ENCODE measurements at regions not wholly inside any gene's neighbourhood (a gene's known extent, or its start where the extent isn't known, plus 50 kb on each side); places are given as distances from the start of the nearest gene placed in this dataset.

- DNase-seq: no peak
Measured at GRCh38 chr9:87290241-87291052, 207.2 kb upstream of the DAPK1 start.

- DNase-seq: no peak
Measured at GRCh38 chr9:87292449-87293191, 205.0 kb upstream of the DAPK1 start.

- DNase-seq: no peak
Measured at GRCh38 chr9:87294126-87294525, 203.5 kb upstream of the DAPK1 start.

DNA sequence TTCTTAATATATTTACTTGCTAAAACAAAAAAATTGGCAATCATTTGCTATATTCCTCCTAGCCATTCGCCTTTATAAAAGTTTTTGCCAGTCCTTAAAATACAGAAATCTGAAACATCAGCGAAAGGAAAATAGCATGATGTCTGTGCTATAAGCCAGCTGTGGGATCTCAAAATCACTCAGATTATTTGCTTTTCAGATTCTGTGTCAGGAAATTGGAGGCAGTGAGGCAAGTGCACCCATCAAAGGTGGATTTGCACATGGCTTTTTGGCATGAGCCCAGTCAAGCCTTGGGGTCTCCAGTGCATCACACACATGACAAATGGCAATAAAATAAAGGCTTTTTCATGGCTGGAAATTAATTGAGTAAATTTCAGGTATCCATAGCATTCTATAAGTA lies 196.8 kb upstream of the DAPK1 start:
- DNase-seq: no peak

GRCh38 chr9:87301371-87301770 lies 196.3 kb upstream of the DAPK1 start:
- DNase-seq: no peak

DNA sequence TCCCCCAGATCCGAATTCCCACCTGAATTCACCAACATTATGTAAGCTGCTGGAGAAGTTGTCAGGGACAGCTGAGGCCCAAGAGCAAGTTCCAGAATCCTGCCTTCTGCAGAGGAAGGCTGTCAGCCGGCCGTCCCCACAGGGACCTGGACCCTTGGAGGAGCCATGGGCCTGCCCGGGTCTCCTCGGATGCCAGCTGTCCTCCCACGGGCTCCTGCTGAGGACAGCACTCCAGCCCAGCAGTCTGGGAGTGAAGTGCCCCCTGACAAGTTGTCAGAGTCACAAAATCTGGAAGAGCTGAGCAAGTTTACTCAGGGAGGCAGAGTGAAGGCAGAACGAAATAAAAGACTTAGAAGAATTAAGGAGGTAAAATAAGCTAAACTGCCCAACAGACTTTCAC lies 192.5 kb upstream of the DAPK1 start:
- DNase-seq: no peak

DNA sequence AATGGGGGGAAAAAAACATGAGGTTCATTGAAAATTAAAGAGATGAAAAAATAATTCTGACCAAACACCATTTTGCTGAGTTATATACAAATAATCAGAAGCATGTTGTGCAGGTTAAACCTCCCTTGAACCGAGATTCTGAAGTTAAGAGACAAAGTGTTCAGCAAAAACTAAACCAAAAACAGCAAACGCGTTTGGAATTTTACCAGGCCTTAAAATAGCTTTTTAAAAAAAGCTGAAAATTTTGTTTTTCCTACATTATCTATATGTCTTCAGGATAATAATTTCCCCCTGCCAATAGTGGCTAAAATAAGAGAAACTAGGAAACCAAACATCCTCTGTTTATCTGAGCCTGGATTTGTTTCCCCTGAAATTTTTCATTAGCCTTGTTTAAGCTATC lies 191.7 kb upstream of the DAPK1 start:
- DNase-seq: no peak

DNA sequence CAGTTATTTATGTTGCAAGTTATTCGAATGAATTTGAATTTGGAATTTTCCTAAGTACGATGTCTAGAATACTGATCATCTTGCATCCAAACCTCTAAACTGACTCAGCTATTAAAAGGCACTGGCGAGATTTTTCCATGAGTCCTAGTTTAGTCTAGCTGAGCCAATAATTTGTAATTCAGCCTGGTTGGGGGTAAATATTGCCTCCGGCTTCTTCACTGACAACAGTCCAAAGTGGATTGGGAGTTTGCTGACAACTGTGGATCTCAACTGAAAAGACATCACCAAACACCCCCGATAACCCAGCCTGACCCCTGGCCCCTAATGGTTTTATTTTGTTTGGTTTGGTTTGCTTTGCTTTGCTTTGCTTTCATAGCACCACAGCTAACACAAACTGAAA lies 189.8 kb upstream of the DAPK1 start:
- no peak for DNase-seq

GRCh38 chr9:87309236-87309635 lies 188.4 kb upstream of the DAPK1 start:
- no peak for DNase-seq

DNA sequence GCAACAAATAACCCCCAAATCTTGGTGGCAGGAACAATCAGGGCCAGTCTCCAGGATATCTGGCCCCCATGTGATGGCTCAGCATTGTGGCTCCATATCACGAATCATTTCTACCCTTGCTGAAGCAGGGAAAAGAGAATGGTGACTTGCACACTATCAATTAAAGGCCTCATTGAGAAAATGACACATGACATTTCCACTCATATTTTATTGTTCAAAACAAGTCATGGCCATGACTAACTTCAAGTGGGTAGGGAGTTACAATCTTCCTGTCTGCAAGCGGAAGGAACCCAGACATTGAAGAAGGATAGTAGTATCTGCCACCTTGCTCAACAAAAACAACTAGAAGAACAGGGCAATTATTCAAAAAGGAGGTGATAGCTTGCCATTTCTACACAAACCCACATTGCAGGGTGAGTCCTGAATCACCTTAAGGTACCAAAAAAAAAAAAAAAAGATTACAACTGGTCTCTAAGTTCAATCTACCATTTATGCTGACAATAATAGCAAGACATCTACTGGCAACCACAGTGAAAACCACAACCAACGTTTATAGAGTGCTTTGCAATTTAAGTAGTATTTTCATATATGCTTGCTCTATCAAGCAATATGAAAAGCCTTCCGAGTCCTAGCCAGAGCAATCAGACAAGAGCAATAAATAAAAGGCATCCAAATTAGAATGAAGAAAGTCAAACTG lies 186.7 kb upstream of the DAPK1 start:
- DNase-seq: no peak

DNA sequence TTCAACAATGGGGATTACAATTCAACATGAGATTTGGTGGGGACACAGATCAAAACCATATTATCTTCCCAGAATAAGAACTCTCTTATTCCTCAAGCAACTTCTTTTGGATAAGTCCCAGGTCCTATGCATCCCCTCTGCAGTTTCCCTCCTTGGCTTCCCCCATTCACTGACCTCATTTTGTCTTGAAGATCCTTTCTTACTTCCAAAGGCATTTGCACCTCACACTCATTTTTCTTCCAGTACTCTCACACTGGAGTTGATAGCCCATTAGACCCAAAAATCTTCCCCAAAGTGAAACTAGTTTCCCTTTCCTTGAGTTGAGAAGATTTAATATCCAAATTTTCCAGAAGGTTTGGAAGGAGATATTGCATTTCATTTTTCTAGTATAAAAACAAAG lies 178.0 kb upstream of the DAPK1 start:
- no peak for DNase-seq

GRCh38 chr9:87320146-87320884 lies 177.4 kb upstream of the DAPK1 start:
- DNase-seq: no peak

- DNase-seq: no peak
Measured at GRCh38 chr9:87322840-87323635, 174.6 kb upstream of the DAPK1 start.

- no peak for DNase-seq
Measured at GRCh38 chr9:87323928-87324327, 173.7 kb upstream of the DAPK1 start.

- peak; percentile 28 for DNase-seq
Measured at GRCh38 chr9:87324613-87325194, 173.0 kb upstream of the DAPK1 start.

- no peak for DNase-seq
Measured at GRCh38 chr9:87327575-87328125, 170.0 kb upstream of the DAPK1 start.

- DNase-seq: no peak
Measured at GRCh38 chr9:87333802-87334201, 163.9 kb upstream of the DAPK1 start.

DNA sequence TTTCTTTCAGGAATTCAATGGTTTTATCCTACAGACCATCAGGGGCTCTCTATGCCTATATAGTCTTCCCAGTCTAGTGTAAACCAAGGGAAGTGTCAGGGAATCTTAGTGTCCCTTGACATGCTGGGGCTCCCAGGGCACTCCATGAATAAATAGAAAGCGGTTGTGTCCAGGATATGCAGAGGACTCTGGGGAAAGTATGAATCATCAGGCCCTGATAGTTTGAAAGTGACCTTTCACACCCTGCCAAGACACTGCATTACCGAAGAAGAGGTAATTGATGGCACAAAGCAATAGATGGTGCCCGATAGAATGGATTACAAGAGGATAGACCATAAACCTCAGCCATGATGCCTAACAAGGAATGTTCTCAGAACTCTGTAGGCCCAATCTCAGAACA lies 163.3 kb upstream of the DAPK1 start:
- no peak for DNase-seq

DNA sequence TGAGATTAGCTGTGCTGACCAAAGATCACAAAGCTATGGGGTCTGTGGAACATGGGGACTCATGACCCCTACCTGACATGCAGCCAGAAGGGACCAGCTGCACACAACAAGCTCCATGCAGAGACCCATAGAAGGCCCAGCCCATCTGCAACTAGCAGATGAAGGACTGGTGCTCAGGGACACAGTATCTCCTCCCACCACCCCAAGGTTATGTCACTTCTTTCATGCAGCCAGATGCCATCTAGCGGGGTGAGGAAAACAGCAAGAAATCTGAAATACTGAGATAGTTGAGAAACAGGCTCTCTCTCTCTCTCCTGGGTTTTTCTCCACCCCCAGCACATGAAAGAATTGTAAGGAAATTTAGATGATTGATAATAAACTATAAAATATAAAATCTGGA lies 161.3 kb upstream of the DAPK1 start:
- no peak for DNase-seq

- DNase-seq: peak; percentile 52
Measured at GRCh38 chr9:87336914-87337333, 160.7 kb upstream of the DAPK1 start.

- no peak for DNase-seq
Measured at GRCh38 chr9:87337335-87338087, 160.2 kb upstream of the DAPK1 start.

Data from NCI-H345 (cell line).